ENCODE measurements at regions not wholly inside any gene's neighbourhood (a gene's known extent, or its start where the extent isn't known, plus 50 kb on each side); places are given as distances from the start of the nearest gene placed in this dataset.

DNA sequence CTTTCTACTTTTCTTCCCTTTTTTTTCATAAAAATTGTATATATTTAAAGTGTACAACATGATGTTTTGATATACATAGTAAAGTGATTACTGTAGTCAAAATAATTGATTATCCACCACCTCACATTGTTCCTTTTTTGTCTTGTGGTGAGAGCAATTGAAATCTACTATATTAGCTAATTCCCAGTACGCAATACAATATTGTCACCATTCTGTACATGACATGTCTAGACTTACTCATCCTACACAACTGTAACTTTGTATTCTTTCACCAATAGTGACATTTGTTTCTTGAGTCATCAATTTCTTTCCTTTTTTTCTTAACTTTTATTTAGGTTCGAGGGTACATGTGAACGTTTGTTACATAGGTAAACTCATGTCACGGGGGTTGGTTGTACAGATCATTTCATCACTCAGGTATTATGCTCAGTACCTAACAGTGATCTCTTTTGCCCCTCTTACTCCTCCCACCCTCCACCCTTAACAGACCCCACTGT is 265.2 kb downstream of the KCNRG start:
- DNase-seq = no peak
- no peak overlapping the region for H3K4me3 ChIP-seq
- H3K27ac ChIP-seq = no peak overlapping the region
- H3K9me3 ChIP-seq = peaks cover 0 to 4% of the 10 kb centered on the region in 2 donors
- no peaks in the 10 kb centered on the region for H3K27me3 ChIP-seq
- H3K36me3 ChIP-seq = no peaks in the 10 kb centered on the region
- no peak for ATAC-seq
- intact Hi-C loops (cut with DNase I) = no loop called here
- TF ChIP-seq, protein P1, sequence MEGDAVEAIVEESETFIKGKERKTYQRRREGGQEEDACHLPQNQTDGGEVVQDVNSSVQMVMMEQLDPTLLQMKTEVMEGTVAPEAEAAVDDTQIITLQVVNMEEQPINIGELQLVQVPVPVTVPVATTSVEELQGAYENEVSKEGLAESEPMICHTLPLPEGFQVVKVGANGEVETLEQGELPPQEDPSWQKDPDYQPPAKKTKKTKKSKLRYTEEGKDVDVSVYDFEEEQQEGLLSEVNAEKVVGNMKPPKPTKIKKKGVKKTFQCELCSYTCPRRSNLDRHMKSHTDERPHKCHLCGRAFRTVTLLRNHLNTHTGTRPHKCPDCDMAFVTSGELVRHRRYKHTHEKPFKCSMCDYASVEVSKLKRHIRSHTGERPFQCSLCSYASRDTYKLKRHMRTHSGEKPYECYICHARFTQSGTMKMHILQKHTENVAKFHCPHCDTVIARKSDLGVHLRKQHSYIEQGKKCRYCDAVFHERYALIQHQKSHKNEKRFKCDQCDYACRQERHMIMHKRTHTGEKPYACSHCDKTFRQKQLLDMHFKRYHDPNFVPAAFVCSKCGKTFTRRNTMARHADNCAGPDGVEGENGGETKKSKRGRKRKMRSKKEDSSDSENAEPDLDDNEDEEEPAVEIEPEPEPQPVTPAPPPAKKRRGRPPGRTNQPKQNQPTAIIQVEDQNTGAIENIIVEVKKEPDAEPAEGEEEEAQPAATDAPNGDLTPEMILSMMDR (IDR thresholded peaks at IDR 0.05) = no peak
- H3K4me1 ChIP-seq = peaks cover 0 to 18% of the 10 kb centered on the region in 2 donors

DNA sequence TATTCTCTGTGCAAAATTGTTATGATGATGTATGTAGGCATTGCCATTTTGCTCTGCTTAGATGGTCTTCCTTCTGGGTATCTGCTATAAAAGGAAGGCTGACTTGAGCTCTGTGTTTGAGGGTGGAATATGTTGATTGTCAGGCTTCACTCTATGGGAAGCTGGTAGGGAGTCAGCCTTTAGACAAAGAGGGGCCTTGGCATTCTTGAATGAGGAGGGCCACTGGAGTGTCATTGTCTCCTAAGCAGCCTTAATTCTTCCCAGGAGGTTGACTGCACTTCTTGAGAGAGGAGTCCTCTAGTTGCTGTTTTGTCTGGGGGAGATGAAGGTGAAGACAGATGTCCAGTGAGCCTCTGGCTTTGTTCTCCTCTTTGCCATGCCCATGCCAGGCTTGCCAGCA is 266.8 kb downstream of the KCNRG start:
- Histone ChIP-seq H3K27ac (no peak overlapping the region), H3K4me1 (peaks cover 0 to 26% of the 10 kb centered on the region in 2 donors), H3K4me3 (no peak overlapping the region), H3K27me3 (no peaks in the 10 kb centered on the region), H3K9me3 (peaks cover 0 to 4% of the 10 kb centered on the region in 2 donors), H3K36me3 (no peaks in the 10 kb centered on the region)
- TF ChIP-seq, protein P1 (IDR thresholded peaks at IDR 0.05) = no peak
- intact Hi-C loops (cut with DNase I) = no loop called here
- DNase-seq (no peak), ATAC-seq (no peak)

DNA sequence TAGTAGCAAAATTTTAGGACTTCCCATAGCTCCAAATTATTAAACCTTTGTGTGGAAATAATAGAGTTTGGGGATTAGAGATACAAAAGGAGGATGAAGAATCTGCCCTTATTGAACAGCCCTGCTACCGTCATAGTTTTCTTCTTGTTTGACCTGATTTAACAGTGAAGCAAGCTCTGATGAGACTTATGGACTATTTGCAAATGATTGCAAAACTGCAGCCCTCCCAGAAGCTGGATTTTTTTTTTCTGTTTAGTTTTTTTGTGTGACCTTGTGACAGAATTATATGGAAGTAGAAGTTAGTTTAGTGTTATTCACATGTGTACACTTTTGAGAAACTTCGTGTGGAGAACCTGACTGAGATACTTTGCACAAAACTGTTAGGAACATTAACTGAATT is 267.8 kb downstream of the KCNRG start:
- TF ChIP-seq, protein P1 (IDR thresholded peaks at IDR 0.05) = no peak
- intact Hi-C loops (cut with DNase I) = no loop called here

DNA sequence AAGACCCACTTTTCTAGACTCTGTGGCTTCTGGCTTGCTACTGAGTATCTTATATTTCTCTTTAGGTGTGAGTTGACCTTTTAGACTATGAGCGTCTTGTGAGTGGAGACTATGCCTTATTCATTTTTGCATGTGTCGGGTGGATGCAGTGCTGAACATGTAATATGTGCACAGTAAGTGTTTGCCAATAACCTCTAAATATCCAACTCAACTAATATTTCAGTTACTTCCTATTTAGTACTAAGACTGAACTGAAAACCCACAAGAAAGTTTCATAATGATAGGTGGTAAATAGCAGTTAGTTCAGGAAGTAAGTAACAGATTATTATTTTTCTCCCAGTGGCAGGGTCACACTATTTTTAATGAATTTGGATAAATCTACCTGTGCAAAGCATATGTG is 269.3 kb downstream of the KCNRG start:
- no peaks in the 10 kb centered on the region for H3K36me3 ChIP-seq
- peak overlapping the region in 1 of 2 donors; percentile 43 for H3K27ac ChIP-seq
- H3K27me3 ChIP-seq = no peaks in the 10 kb centered on the region
- ATAC-seq (no peak), DNase-seq (no peak)
- H3K9me3 ChIP-seq = peaks cover 0 to 2% of the 10 kb centered on the region in 2 donors
- intact Hi-C loops (cut with DNase I) = no loop called here
- TF ChIP-seq, protein P1 (IDR thresholded peaks at IDR 0.05) = no peak
- peaks cover 0 to 30% of the 10 kb centered on the region in 2 donors for H3K4me1 ChIP-seq
- H3K4me3 ChIP-seq = no peak overlapping the region

More for the DNA sequence above, 267.8 kb downstream of the KCNRG start:
- Histone ChIP-seq H3K27ac (no peak overlapping the region), H3K36me3 (no peaks in the 10 kb centered on the region), H3K9me3 (peaks cover 0 to 2% of the 10 kb centered on the region in 2 donors), H3K27me3 (no peaks in the 10 kb centered on the region), H3K4me1 (peaks cover 0 to 26% of the 10 kb centered on the region in 2 donors), H3K4me3 (no peak overlapping the region)
- no peak for ATAC-seq
- no peak for DNase-seq

DNA sequence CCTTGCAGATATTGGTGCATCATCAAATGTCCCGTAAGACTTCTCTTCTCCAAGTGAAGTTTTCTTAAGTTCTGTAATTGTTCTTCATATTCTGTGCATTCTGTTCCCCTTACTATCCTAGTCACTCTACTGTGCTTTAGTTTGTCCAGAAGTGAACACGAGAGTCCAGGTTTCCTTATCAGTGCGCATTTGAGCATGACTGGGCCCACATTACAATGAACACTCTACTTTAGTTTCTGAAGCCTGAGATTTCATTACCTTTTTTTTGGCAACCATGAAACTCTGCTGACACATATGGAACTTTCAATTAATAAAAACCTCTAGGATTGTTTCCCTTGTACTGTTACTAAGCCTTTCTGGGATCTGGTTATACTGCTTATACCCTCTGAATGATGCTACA is 270.0 kb downstream of the KCNRG start:
- H3K27me3 ChIP-seq = no peaks in the 10 kb centered on the region
- no peak overlapping the region for H3K4me3 ChIP-seq
- ATAC-seq = no peak
- DNase-seq = no peak
- intact Hi-C loops (cut with DNase I) = no loop called here
- H3K27ac ChIP-seq = peak overlapping the region in 1 of 2 donors; percentile 43
- peaks cover 0 to 2% of the 10 kb centered on the region in 2 donors for H3K9me3 ChIP-seq
- TF ChIP-seq, protein P1 (IDR thresholded peaks at IDR 0.05) = no peak
- H3K36me3 ChIP-seq = no peaks in the 10 kb centered on the region
- peaks cover 0 to 36% of the 10 kb centered on the region in 2 donors for H3K4me1 ChIP-seq

All from left lung (tissue), 4 donors.